ENCODE measurements at regions not wholly inside any gene's neighbourhood (a gene's known extent, or its start where the extent isn't known, plus 50 kb on each side); places are given as distances from the start of the nearest gene placed in this dataset.

GRCh38 chr4:84260495-84260894 is 238.6 kb downstream of the NKX6-1 start:
- DNase-seq (ENCODE audit: low spot score): no peak
- no peaks in the 10 kb centered on the region for H3K4me1 ChIP-seq (ENCODE audit: control insufficient read depth in 4 of 4, insufficient read depth in 4 of 4, low read length in 3 of 4)
- TF ChIP-seq EGR1 (IDR thresholded peaks at IDR 0.05; ENCODE audit: low read depth in 2 of 2): no peak
- no peak for TF ChIP-seq TAF1 (conservative IDR thresholded peaks at IDR 0.05)
- no peak for TF ChIP-seq YY1 (IDR thresholded peaks at IDR 0.05)
- no peak for TF ChIP-seq MAX (IDR thresholded peaks at IDR 0.05)
- no peak for TF ChIP-seq FOXA2 (IDR thresholded peaks at IDR 0.05)
- TF ChIP-seq REST (IDR thresholded peaks at IDR 0.05): no peak
- no peak for TF ChIP-seq JUND (IDR thresholded peaks at IDR 0.05)
- no peak for TF ChIP-seq NR2F2 (IDR thresholded peaks at IDR 0.05)
- TF ChIP-seq FOXA1 (IDR thresholded peaks at IDR 0.05): no peak
- no peak for TF ChIP-seq HNF4A (conservative IDR thresholded peaks at IDR 0.05)
- no peak for TF ChIP-seq CTCF (IDR thresholded peaks at IDR 0.05; ENCODE audit: low read depth, low read length, missing input control)
- no peak for TF ChIP-seq SP1 (IDR thresholded peaks at IDR 0.05)
- TF ChIP-seq ATF3 (IDR thresholded peaks at IDR 0.05): no peak
- TF ChIP-seq RAD21 (IDR thresholded peaks at IDR 0.05): no peak
- no peak for TF ChIP-seq RXRA (IDR thresholded peaks at IDR 0.05)
- no peak for TF ChIP-seq ZBTB33 (IDR thresholded peaks at IDR 0.05)
- TF ChIP-seq HNF4G (IDR thresholded peaks at IDR 0.05): no peak
- TF ChIP-seq GABPA (IDR thresholded peaks at IDR 0.05 in 1 of 2, conservative IDR thresholded peaks at IDR 0.05 in 1 of 2): no peak
- H3K27me3 ChIP-seq (ENCODE audit: control insufficient read depth in 4 of 4, insufficient read depth in 4 of 4, low read length in 3 of 4): no peaks in the 10 kb centered on the region
- no peak overlapping the region for H3K4me3 ChIP-seq (ENCODE audit: low read depth in 1 of 3, low read length in 3 of 3)
- no peak overlapping the region for H3K27ac ChIP-seq (ENCODE audit: low read depth in 1 of 2, low read length in 2 of 2)
- no peak overlapping the region for H3K9ac ChIP-seq (ENCODE audit: low read depth in 1 of 2, low read length in 2 of 2)
- H3K36me3 ChIP-seq (ENCODE audit: control insufficient read depth in 4 of 4, insufficient read depth in 3 of 4, low read depth in 1 of 4, low read length in 3 of 4): no peaks in the 10 kb centered on the region
- H3K9me3 ChIP-seq (ENCODE audit: control insufficient read depth in 4 of 4, low read length in 3 of 4): peaks cover 0 to 6% (median 2%) of the 10 kb centered on the region in 4 donors
